Lower leg skin (tissue), 3 donors: ENCODE measurements at regions not wholly inside any gene's neighbourhood (a gene's known extent, or its start where the extent isn't known, plus 50 kb on each side); places are given as distances from the start of the nearest gene placed in this dataset.

Source experiments
- CTCF ChIP-seq, 3 donors: fragments of 450-650 bp; IDR thresholded peaks; one replicate each; pipeline ENCODE4 v1.5.1; 2016; ENCODE audit warnings: antibody characterized with exemption in 3 of 3, mild to moderate bottlenecking in 3 of 3, moderate library complexity in 2 of 3
- POLR2A ChIP-seq, 2 donors: fragments of 450-650 bp; IDR thresholded peaks; one replicate each; pipeline ENCODE4 v1.6.1; 2016 to 2017; ENCODE audit warnings: antibody characterized with exemption in 2 of 2, mild to moderate bottlenecking in 1 of 2, moderate library complexity in 1 of 2

GRCh38 chr17:68155692-68156091 is 92.2 kb upstream of the AMZ2 start:
- TF ChIP-seq CTCF (IDR thresholded peaks at IDR 0.05), result no peak
- TF ChIP-seq POLR2A (IDR thresholded peaks at IDR 0.05), result no peak
